ENCODE measurements at regions not wholly inside any gene's neighbourhood (a gene's known extent, or its start where the extent isn't known, plus 50 kb on each side); places are given as distances from the start of the nearest gene placed in this dataset.

GRCh38 chr5:82863266-82863665 lies 213.9 kb downstream of the TMEM167A start:
- no peak for ATAC-seq
- ChIA-PET CTCF (no interaction called here), POLR2A (no interaction called here)
- intact Hi-C loops (cut with micrococcal nuclease; ENCODE audit: unreplicated experiment): no loop called here
- Histone ChIP-seq H3K36me3 (ENCODE audit: control insufficient read depth, insufficient read depth, low read length) (no peaks in the 10 kb centered on the region), H3K4me1 (ENCODE audit: control insufficient read depth, insufficient read depth, low read length) (no peaks in the 10 kb centered on the region), H3K27me3 (ENCODE audit: control insufficient read depth, insufficient read depth, low read length) (no peaks in the 10 kb centered on the region), H3K27ac (ENCODE audit: low read length) (no peak overlapping the region), H3K9me3 (ENCODE audit: control insufficient read depth, insufficient read depth, low read depth, low read length) (no peaks in the 10 kb centered on the region), H3K4me3 (ENCODE audit: low read depth in 2 of 2, low read length in 2 of 2) (no peak overlapping the region)
- in situ Hi-C loops (cut with HindIII; ENCODE audit: low pct_unique_long_range_greater_than_20kb, low sequenced_read_pairs): no loop called here
- TF ChIP-seq SIN3A (IDR thresholded peaks at IDR 0.05; ENCODE audit: borderline replicate concordance, insufficient read depth, low read depth, low read length) (no peak), CTCF (IDR thresholded peaks at IDR 0.05) (no peak), TCF7L2 (IDR thresholded peaks at IDR 0.05; ENCODE audit: low read depth, low read length) (no peak), POLR2AphosphoS5 (IDR thresholded peaks at IDR 0.05; ENCODE audit: low read depth, low read length) (no peak), REST (IDR thresholded peaks at IDR 0.05; ENCODE audit: insufficient read depth in 1 of 2, low read depth in 2 of 2, low read length in 1 of 2) (no peak)
- DNase-seq (ENCODE audit: low read depth, low spot score): no peak
- no TSS peak for BruUV-seq (replicated peaks)

DNA sequence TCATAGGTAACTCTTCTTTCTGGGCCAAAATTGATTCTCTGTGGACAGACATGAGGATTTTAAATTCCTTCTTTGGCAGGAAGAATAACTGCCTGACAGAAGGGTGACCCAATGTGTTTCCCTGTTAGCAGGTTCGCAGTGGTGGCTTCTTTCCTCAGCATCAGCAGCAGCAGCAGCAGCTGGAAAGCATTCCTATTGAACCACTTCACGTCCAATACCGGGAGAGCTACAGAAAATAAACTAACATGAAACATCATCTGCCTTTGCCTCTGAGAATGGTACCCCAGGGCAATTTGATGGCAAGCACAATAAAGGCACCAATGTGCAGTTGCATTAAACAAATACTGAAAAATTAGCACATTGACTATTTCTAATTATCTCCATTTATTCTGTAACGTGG lies 214.5 kb downstream of the TMEM167A start:
- in situ Hi-C loops (cut with HindIII; ENCODE audit: low pct_unique_long_range_greater_than_20kb, low sequenced_read_pairs): no loop called here
- Histone ChIP-seq H3K27ac (ENCODE audit: low read length) (no peak overlapping the region), H3K36me3 (ENCODE audit: control insufficient read depth, insufficient read depth, low read length) (no peaks in the 10 kb centered on the region), H3K4me3 (ENCODE audit: low read depth in 2 of 2, low read length in 2 of 2) (no peak overlapping the region), H3K27me3 (ENCODE audit: control insufficient read depth, insufficient read depth, low read length) (no peaks in the 10 kb centered on the region), H3K9me3 (ENCODE audit: control insufficient read depth, insufficient read depth, low read depth, low read length) (no peaks in the 10 kb centered on the region), H3K4me1 (ENCODE audit: control insufficient read depth, insufficient read depth, low read length) (no peaks in the 10 kb centered on the region)
- intact Hi-C loops (cut with micrococcal nuclease; ENCODE audit: unreplicated experiment): no loop called here
- ChIA-PET POLR2A (no interaction called here), CTCF (no interaction called here)
- TF ChIP-seq POLR2AphosphoS5 (IDR thresholded peaks at IDR 0.05; ENCODE audit: low read depth, low read length) (no peak), SIN3A (IDR thresholded peaks at IDR 0.05; ENCODE audit: borderline replicate concordance, insufficient read depth, low read depth, low read length) (no peak), REST (IDR thresholded peaks at IDR 0.05; ENCODE audit: insufficient read depth in 1 of 2, low read depth in 2 of 2, low read length in 1 of 2) (no peak), CTCF (IDR thresholded peaks at IDR 0.05) (no peak), TCF7L2 (IDR thresholded peaks at IDR 0.05; ENCODE audit: low read depth, low read length) (no peak)
- no peak for ATAC-seq
- DNase-seq (ENCODE audit: low read depth, low spot score): no peak
- no TSS peak for BruUV-seq (replicated peaks)
